Upper lobe of left lung (tissue), 4 donors: ENCODE measurements at regions not wholly inside any gene's neighbourhood (a gene's known extent, or its start where the extent isn't known, plus 50 kb on each side); places are given as distances from the start of the nearest gene placed in this dataset.

Experiments used
- EP300 ChIP-seq, 4 donors: sonication (generic); formaldehyde crosslinking; IDR thresholded peaks; one replicate each; pipeline ENCODE4 v1.5.1; 2017; ENCODE audit warnings: antibody characterized with exemption in 4 of 4, control low read depth in 2 of 4
- POLR2AphosphoS5 ChIP-seq, 2 donors: sonication (generic); formaldehyde crosslinking; IDR thresholded peaks; one replicate each; pipeline ENCODE4 v1.5.1; 2017; ENCODE audit warnings: antibody characterized with exemption in 2 of 2
- TF ChIP-seq, protein P1 (sequence below), 6 experiments: fragments of 450-650 bp in 4 of 6; fragments of 200-600 bp in 2 of 6; sonication (generic) in 2 of 6; IDR thresholded peaks; one replicate each; pipeline ENCODE4 v1.5.1; 2016 to 2019; ENCODE audit warnings: antibody characterized with exemption in 6 of 6

DNA sequence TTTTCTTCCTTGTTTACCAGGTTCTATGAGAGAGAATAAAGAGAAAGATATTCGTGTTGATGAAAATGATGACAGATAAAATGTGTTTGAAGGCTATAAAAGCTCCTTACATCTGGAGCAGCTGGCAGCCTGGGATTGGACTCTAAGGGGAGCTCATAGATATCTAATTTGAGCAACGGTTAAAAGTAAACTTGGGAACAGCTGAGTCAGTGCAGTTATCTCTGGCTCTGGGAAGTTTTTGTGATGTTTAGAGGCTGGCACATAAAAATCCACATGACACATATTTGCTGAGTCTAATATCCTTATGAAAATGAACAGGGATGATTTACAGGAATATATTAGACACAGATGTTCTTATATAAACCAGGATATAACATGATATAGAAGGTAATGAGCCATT, 331.8 kb upstream of the TENM3 start:
- TF ChIP-seq, protein P1, sequence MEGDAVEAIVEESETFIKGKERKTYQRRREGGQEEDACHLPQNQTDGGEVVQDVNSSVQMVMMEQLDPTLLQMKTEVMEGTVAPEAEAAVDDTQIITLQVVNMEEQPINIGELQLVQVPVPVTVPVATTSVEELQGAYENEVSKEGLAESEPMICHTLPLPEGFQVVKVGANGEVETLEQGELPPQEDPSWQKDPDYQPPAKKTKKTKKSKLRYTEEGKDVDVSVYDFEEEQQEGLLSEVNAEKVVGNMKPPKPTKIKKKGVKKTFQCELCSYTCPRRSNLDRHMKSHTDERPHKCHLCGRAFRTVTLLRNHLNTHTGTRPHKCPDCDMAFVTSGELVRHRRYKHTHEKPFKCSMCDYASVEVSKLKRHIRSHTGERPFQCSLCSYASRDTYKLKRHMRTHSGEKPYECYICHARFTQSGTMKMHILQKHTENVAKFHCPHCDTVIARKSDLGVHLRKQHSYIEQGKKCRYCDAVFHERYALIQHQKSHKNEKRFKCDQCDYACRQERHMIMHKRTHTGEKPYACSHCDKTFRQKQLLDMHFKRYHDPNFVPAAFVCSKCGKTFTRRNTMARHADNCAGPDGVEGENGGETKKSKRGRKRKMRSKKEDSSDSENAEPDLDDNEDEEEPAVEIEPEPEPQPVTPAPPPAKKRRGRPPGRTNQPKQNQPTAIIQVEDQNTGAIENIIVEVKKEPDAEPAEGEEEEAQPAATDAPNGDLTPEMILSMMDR (IDR thresholded peaks at IDR 0.05), result no peak
- TF ChIP-seq EP300 (IDR thresholded peaks at IDR 0.05) (no peak), POLR2AphosphoS5 (IDR thresholded peaks at IDR 0.05) (no peak)
